Activated B cell treated with CpG ODN at 0.5 μM for 24 hours (primary cell): ENCODE measurements at regions not wholly inside any gene's neighbourhood (a gene's known extent, or its start where the extent isn't known, plus 50 kb on each side); places are given as distances from the start of the nearest gene placed in this dataset.

Source experiments
- ATAC-seq: fragments of 200-7000 bp; cut with Tn5 transposase; one replicate; pipeline ENCODE4 v1.10.0; 2021; ENCODE audit warnings: low read depth, mild to moderate bottlenecking, moderate library complexity
- CTCF ChIA-PET: fragments of 350-600 bp; sonication (Branson Sonifier 250); formaldehyde crosslinking; loops from one replicate; lab custom pipeline; 2021; ENCODE audit warnings: antibody characterized with exemption; lab: Charles Lee
- POLR2A ChIA-PET: fragments of 350-600 bp; sonication (Branson Sonifier 250); formaldehyde crosslinking; loops from one replicate; lab custom pipeline; 2021; ENCODE audit warnings: antibody characterized with exemption; lab: Charles Lee
- DNase-seq: peaks from one replicate; pipeline ENCODE4 v3.0.0; 2022
- H3K27ac Mint-ChIP-seq: one replicate; pipeline ENCODE4 v1.8.0; 2020; ENCODE audit warnings: mixed read lengths
- H3K27me3 Mint-ChIP-seq: one replicate; pipeline ENCODE4 v1.8.0; 2021; ENCODE audit warnings: mixed read lengths
- H3K36me3 Mint-ChIP-seq: one replicate; pipeline ENCODE4 v1.8.0; 2021; ENCODE audit warnings: low read depth, mixed read lengths
- H3K4me1 Mint-ChIP-seq: one replicate; pipeline ENCODE4 v1.8.0; 2021; ENCODE audit warnings: mixed read lengths
- H3K4me3 Mint-ChIP-seq: one replicate; pipeline ENCODE4 v1.8.0; 2020; ENCODE audit warnings: mild to moderate bottlenecking, mixed read lengths
- H3K9me3 Mint-ChIP-seq: one replicate; pipeline ENCODE4 v1.8.0; 2020; ENCODE audit warnings: mixed read lengths
- intact Hi-C: fragments of 100-400 bp; cut with micrococcal nuclease; formaldehyde crosslinking; loops from one replicate; pipeline ENCODE4 v1.15.1; 2024
- TF ChIP-seq, protein P1 (sequence below): fragments of 200-600 bp; IDR thresholded peaks from one replicate; pipeline ENCODE4 v1.8.0; 2022; ENCODE audit warnings: antibody characterized with exemption, mild to moderate bottlenecking

GRCh38 chr11:110866081-110866480, 153.8 kb upstream of the ARHGAP20 start:
- TF ChIP-seq, protein P1, sequence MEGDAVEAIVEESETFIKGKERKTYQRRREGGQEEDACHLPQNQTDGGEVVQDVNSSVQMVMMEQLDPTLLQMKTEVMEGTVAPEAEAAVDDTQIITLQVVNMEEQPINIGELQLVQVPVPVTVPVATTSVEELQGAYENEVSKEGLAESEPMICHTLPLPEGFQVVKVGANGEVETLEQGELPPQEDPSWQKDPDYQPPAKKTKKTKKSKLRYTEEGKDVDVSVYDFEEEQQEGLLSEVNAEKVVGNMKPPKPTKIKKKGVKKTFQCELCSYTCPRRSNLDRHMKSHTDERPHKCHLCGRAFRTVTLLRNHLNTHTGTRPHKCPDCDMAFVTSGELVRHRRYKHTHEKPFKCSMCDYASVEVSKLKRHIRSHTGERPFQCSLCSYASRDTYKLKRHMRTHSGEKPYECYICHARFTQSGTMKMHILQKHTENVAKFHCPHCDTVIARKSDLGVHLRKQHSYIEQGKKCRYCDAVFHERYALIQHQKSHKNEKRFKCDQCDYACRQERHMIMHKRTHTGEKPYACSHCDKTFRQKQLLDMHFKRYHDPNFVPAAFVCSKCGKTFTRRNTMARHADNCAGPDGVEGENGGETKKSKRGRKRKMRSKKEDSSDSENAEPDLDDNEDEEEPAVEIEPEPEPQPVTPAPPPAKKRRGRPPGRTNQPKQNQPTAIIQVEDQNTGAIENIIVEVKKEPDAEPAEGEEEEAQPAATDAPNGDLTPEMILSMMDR: no peak
- ChIA-PET POLR2A (no interaction called here), CTCF (no interaction called here)
- peaks cover 2% of the 10 kb centered on the region for H3K27me3 Mint-ChIP-seq
- H3K9me3 Mint-ChIP-seq: no peaks in the 10 kb centered on the region
- H3K27ac Mint-ChIP-seq: no peak overlapping the region
- no peaks in the 10 kb centered on the region for H3K36me3 Mint-ChIP-seq
- intact Hi-C loops: no loop called here
- no peak overlapping the region for H3K4me3 Mint-ChIP-seq
- DNase-seq: no peak
- peaks cover 2% of the 10 kb centered on the region for H3K4me1 Mint-ChIP-seq
- no peak for ATAC-seq

GRCh38 chr11:110862407-110862806, 150.2 kb upstream of the ARHGAP20 start:
- peaks cover 16% of the 10 kb centered on the region for H3K4me1 Mint-ChIP-seq
- CTCF ChIA-PET: interaction anchor here (0.8 kb wide), 1 partner anchor 11 kb away, joined by 3 read pairs; no protein-coding TSS in a partner anchor
- TF ChIP-seq, protein P1: no peak
- no peak for DNase-seq
- POLR2A ChIA-PET: no interaction called here
- H3K27me3 Mint-ChIP-seq: no peaks in the 10 kb centered on the region
- no peak for ATAC-seq
- no peak overlapping the region for H3K4me3 Mint-ChIP-seq
- no peaks in the 10 kb centered on the region for H3K36me3 Mint-ChIP-seq
- H3K27ac Mint-ChIP-seq: no peak overlapping the region
- H3K9me3 Mint-ChIP-seq: no peaks in the 10 kb centered on the region
- intact Hi-C loops: no loop called here

- ChIA-PET POLR2A (no interaction called here), CTCF (no interaction called here)
- H3K36me3 Mint-ChIP-seq: no peaks in the 10 kb centered on the region
- no peaks in the 10 kb centered on the region for H3K27me3 Mint-ChIP-seq
- DNase-seq (no peak), ATAC-seq (no peak)
- TF ChIP-seq, protein P1: no peak
- no peaks in the 10 kb centered on the region for H3K9me3 Mint-ChIP-seq
- intact Hi-C loops: no loop called here
- H3K4me3 Mint-ChIP-seq: no peak overlapping the region
- H3K27ac Mint-ChIP-seq: no peak overlapping the region
- peaks cover 21% of the 10 kb centered on the region for H3K4me1 Mint-ChIP-seq
These were observed 148.2 kb upstream of the ARHGAP20 start for GRCh38 chr11:110860461-110860860.

- Mint-ChIP-seq H3K4me3 (no peak overlapping the region), H3K36me3 (no peaks in the 10 kb centered on the region), H3K27ac (no peak overlapping the region), H3K4me1 (peaks cover 19% of the 10 kb centered on the region), H3K27me3 (no peaks in the 10 kb centered on the region), H3K9me3 (no peaks in the 10 kb centered on the region)
- ChIA-PET CTCF (no interaction called here), POLR2A (no interaction called here)
- intact Hi-C loops: no loop called here
- DNase-seq: no peak
- ATAC-seq: no peak
- TF ChIP-seq, protein P1: no peak
These were observed 147.8 kb upstream of the ARHGAP20 start for GRCh38 chr11:110859998-110860397.

DNA sequence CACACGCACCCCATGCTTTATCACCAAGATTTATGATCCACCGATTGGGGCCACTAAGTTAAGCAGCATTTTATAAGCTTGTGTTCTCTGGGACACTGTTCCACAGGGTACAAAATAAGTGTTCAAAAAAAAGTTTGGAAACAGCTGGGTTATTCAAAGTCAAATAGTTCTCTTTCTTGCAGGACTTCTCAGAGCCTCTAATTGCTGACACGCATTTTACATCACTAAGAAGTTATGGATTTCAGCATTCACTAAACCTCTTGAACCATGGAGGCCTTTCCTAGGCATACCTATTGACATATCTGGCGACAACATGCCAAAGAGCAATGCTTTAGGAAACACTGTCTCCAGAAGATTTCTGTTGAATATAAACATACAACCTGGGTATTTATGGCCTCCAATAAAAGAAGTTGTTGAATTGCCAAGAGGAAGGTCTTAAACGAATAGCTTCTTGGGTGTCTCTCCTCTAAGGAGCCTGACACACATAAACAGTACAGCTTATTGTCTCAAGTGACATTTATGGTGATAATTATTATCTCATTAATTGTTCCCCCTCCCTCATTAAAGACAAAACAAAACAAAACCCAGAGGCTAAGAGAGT, 147.1 kb upstream of the ARHGAP20 start:
- Mint-ChIP-seq H3K36me3 (no peaks in the 10 kb centered on the region), H3K4me1 (peaks cover 22% of the 10 kb centered on the region), H3K27me3 (no peaks in the 10 kb centered on the region), H3K9me3 (no peaks in the 10 kb centered on the region), H3K4me3 (no peak overlapping the region), H3K27ac (no peak overlapping the region)
- DNase-seq (no peak), ATAC-seq (no peak)
- TF ChIP-seq, protein P1: no peak
- intact Hi-C loops: no loop called here
- CTCF ChIA-PET: no interaction called here
- POLR2A ChIA-PET: no interaction called here
